Ectodermal cell (in vitro differentiated cells): ENCODE measurements at regions not wholly inside any gene's neighbourhood (a gene's known extent, or its start where the extent isn't known, plus 50 kb on each side); places are given as distances from the start of the nearest gene placed in this dataset.

Experiments
- H3K27ac ChIP-seq: 2 replicates; pipeline ENCODE4 v1.7.0; 2013; ENCODE audit warnings: mild to moderate bottlenecking, low read depth, low read length; ENCODE audit not compliant: insufficient read depth, poor library complexity, severe bottlenecking
- H3K27me3 ChIP-seq: 2 replicates; pipeline ENCODE4 v1.7.0; 2013; ENCODE audit warnings: mild to moderate bottlenecking, low read length; ENCODE audit not compliant: insufficient read depth, control insufficient read depth, poor library complexity, severe bottlenecking
- H3K36me3 ChIP-seq: one replicate; pipeline ENCODE4 v1.7.0; 2013; ENCODE audit warnings: low read length; ENCODE audit not compliant: control insufficient read depth, insufficient read depth
- H3K4me1 ChIP-seq: one replicate; pipeline ENCODE4 v1.7.0; 2013; ENCODE audit warnings: low read length; ENCODE audit not compliant: control insufficient read depth, insufficient read depth
- H3K4me3 ChIP-seq: 2 replicates; pipeline ENCODE4 v1.7.0; 2013; ENCODE audit warnings: low read depth, low read length, control low read depth; ENCODE audit not compliant: insufficient read depth
- H3K9me3 ChIP-seq: 2 replicates; pipeline ENCODE4 v1.7.0; 2013; ENCODE audit warnings: mild to moderate bottlenecking, low read length, moderate library complexity; ENCODE audit not compliant: control insufficient read depth
- WGBS, 2 experiments: methylation state at CpG; one replicate each; pipeline ENCODE4 v1.1.7; 2013; ENCODE audit warnings: missing lambda C conversion rate in 2 of 2; 5-methylcytosine and 5-hydroxymethylcytosine counted together

- Histone ChIP-seq H3K4me1 (no peaks in the 10 kb centered on the region), H3K9me3 (no peaks in the 10 kb centered on the region), H3K27ac (no peak overlapping the region), H3K27me3 (no peaks in the 10 kb centered on the region), H3K4me3 (no peak overlapping the region), H3K36me3 (no peaks in the 10 kb centered on the region)
- 97 to 100% methylated on average over 1 to 3 of the region's 3 CpGs for WGBS, 2 experiments
These were observed 575.4 kb upstream of the SORCS1 start for GRCh38 chr10:107739951-107740350.

DNA sequence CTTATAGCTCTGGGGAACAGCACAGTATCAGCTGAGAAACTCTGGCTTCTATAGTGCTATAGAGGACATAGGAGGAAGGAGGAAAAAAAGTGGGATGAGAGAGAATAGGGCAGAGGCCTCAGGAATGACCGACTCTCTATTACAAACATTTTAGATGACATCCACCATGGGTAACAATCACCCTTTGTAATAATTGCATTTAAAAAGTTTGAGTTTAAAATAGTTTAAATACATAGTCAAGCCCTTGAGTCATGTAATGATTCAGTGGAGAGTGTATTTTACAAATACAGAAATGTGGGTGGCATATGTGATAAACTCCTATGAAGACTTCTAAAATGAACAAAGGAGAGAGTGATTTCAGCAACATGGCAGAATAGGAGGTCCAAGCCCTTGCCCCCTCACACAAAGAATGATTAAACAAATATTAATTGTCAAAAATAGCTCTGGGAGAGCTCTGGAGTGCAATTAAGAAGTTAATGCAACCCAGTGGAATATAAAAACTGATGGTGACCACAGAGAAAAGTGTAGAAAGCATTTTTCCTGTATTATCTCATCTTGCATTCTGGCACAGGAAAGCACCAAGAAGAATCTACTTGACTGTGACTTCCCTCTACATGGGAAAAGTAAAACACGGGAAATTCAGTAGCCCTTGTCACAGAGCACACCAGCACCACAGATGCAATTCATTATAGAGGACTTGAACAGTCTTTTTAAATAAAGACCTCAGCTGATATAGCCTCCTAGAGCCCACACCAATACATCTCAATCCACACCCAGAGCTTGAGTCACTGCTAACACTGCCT is 569.0 kb upstream of the SORCS1 start:
- no peaks in the 10 kb centered on the region for H3K27me3 ChIP-seq
- no peak overlapping the region for H3K4me3 ChIP-seq
- H3K4me1 ChIP-seq: no peaks in the 10 kb centered on the region
- H3K27ac ChIP-seq: no peak overlapping the region
- no peaks in the 10 kb centered on the region for H3K9me3 ChIP-seq
- H3K36me3 ChIP-seq: no peaks in the 10 kb centered on the region
- WGBS, 2 experiments: 91 to 100% methylated on average over 1 of the region's 2 CpGs

- no peak overlapping the region for H3K27ac ChIP-seq
- H3K4me3 ChIP-seq: no peak overlapping the region
- H3K36me3 ChIP-seq: no peaks in the 10 kb centered on the region
- H3K9me3 ChIP-seq: no peaks in the 10 kb centered on the region
- no peaks in the 10 kb centered on the region for H3K27me3 ChIP-seq
- no peaks in the 10 kb centered on the region for H3K4me1 ChIP-seq
- 94% methylated on average over 7 of the region's 7 CpGs for WGBS, 2 experiments
These were observed 567.5 kb upstream of the SORCS1 start for GRCh38 chr10:107732045-107732444.

DNA sequence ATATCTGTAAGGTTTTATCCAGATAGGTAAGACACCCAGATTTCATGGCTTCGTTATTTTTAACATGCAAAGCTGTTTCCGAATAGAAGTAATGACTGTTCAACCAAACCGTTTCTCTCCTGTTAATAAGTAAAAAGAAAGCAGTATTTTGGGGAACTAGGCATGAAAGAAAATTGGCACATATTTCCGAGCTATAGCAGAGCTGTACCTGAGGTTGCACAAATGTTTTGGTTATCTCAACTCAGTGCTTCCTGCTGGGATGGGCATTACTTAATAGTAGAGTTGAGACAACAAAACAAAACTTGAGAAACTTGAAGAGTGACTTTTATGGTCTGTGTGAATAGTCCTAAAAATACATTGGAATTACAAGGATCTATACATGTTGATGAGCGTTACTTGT is 564.3 kb upstream of the SORCS1 start:
- H3K4me3 ChIP-seq: no peak overlapping the region
- no peak overlapping the region for H3K27ac ChIP-seq
- no peaks in the 10 kb centered on the region for H3K27me3 ChIP-seq
- H3K36me3 ChIP-seq: no peaks in the 10 kb centered on the region
- 93 to 97% methylated on average over 4 to 5 of the region's 5 CpGs for WGBS, 2 experiments
- no peaks in the 10 kb centered on the region for H3K9me3 ChIP-seq
- no peaks in the 10 kb centered on the region for H3K4me1 ChIP-seq

DNA sequence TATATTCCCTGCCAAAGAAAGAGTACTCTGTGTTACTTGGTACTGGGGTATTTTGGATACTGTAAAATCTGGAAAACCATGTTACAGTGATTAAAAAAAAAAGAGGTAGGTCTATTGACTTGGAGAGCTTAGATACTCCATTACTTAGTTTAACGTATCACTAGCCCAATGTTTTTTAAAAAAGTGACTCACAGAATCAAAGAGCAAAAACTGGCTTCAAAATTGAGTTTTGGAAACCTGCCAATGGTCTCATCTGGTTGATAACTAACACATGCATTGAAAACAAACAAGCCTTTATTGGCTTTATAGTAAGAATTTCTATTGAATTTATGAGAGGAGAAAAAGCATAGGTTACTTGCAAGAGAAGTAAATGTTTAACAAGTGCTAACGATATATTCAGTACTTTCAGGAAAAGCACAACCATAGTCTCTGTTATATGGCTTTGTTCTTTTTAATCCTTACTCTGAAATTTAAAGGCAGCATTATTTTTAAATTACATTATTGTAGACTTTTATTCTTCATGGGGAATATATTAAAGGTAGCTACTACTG is 563.3 kb upstream of the SORCS1 start:
- Histone ChIP-seq H3K9me3 (no peaks in the 10 kb centered on the region), H3K27ac (no peak overlapping the region), H3K4me1 (no peaks in the 10 kb centered on the region), H3K36me3 (no peaks in the 10 kb centered on the region), H3K4me3 (no peak overlapping the region), H3K27me3 (no peaks in the 10 kb centered on the region)
- WGBS, 2 experiments: 94 to 100% methylated on average over 1 to 2 of the region's 2 CpGs

GRCh38 chr10:107718864-107719263 is 554.4 kb upstream of the SORCS1 start:
- no peaks in the 10 kb centered on the region for H3K9me3 ChIP-seq
- H3K4me1 ChIP-seq: no peaks in the 10 kb centered on the region
- no peaks in the 10 kb centered on the region for H3K36me3 ChIP-seq
- H3K27ac ChIP-seq: no peak overlapping the region
- H3K4me3 ChIP-seq: no peak overlapping the region
- no peaks in the 10 kb centered on the region for H3K27me3 ChIP-seq
- 88 to 95% methylated on average over 4 of the region's 4 CpGs for WGBS, 2 experiments

GRCh38 chr10:107717046-107717445 is 552.5 kb upstream of the SORCS1 start:
- Histone ChIP-seq H3K27me3 (no peaks in the 10 kb centered on the region), H3K27ac (no peak overlapping the region), H3K4me1 (no peaks in the 10 kb centered on the region), H3K9me3 (no peaks in the 10 kb centered on the region), H3K36me3 (no peaks in the 10 kb centered on the region), H3K4me3 (no peak overlapping the region)
- whole genome bisulfite sequencing, 2 experiments: 98 to 99% methylated on average over 2 of the region's 2 CpGs

DNA sequence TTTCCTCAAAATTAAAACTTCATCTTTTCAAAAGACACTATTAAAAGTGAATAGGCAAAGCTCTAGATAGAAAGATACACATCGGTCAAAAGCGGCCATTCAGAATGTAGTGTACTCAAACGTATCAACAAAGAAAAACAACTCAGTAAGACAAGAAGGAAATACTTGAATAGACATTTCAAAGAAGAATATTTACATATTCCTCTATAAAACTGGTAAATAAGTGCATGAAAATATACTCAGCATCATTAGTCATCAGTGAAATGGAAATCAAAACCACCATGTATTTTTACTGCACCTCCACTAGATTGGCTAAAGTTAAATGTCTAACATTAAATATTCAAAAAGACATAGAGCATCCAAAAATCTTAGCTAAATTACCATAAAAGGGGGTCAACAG is 551.1 kb upstream of the SORCS1 start:
- H3K4me3 ChIP-seq: no peak overlapping the region
- H3K36me3 ChIP-seq: no peaks in the 10 kb centered on the region
- H3K27me3 ChIP-seq: no peaks in the 10 kb centered on the region
- 96% methylated on average over 3 of the region's 3 CpGs; no CpG with 5 or more reads in 1 of the 2 experiments for WGBS, 2 experiments
- no peaks in the 10 kb centered on the region for H3K4me1 ChIP-seq
- H3K27ac ChIP-seq: no peak overlapping the region
- no peaks in the 10 kb centered on the region for H3K9me3 ChIP-seq

GRCh38 chr10:107708981-107709380 is 544.5 kb upstream of the SORCS1 start:
- no peaks in the 10 kb centered on the region for H3K9me3 ChIP-seq
- H3K36me3 ChIP-seq: no peaks in the 10 kb centered on the region
- H3K27ac ChIP-seq: no peak overlapping the region
- 100% methylated on average over 1 of the region's 1 CpG; no CpG with 5 or more reads in 1 of the 2 experiments for WGBS, 2 experiments
- H3K4me1 ChIP-seq: no peaks in the 10 kb centered on the region
- no peaks in the 10 kb centered on the region for H3K27me3 ChIP-seq
- no peak overlapping the region for H3K4me3 ChIP-seq

DNA sequence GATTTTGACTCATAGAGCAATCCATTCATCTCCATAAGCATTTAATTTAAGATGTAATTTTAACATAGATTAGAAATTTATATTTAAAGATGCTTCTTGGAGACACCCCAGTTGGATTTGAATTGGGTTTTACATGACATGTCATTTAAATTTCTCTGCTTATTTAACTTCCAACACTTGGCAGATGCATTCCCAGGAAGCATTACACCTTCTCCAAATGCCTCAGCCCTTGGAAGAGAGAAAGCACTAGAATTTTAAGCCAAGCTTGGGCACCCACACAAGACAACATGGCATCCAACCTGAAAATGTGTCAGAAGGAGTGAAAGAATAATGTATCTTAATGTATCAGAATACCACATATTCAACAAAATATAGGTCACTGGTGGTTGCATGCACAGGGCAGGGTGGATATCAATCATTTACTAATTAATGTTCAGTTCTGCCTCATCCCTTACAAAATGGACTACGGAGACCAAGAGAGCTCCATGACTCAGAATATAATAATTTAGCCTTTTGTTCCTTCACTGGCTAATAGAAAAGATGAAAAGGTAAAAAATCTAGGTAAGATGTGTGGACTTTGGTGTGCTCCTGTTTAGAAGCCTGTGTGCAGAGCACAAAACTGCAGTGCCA is 541.7 kb upstream of the SORCS1 start:
- no peaks in the 10 kb centered on the region for H3K9me3 ChIP-seq
- no peaks in the 10 kb centered on the region for H3K36me3 ChIP-seq
- H3K4me3 ChIP-seq: no peak overlapping the region
- no peaks in the 10 kb centered on the region for H3K4me1 ChIP-seq
- 78% methylated on average over 1 of the region's 1 CpG; no CpG with 5 or more reads in 1 of the 2 experiments for WGBS, 2 experiments
- no peak overlapping the region for H3K27ac ChIP-seq
- no peaks in the 10 kb centered on the region for H3K27me3 ChIP-seq
